Chondrocyte (in vitro differentiated cells): ENCODE measurements at regions not wholly inside any gene's neighbourhood (a gene's known extent, or its start where the extent isn't known, plus 50 kb on each side); places are given as distances from the start of the nearest gene placed in this dataset.
"Not testable (repeated sequence)": the region's sequence is repeated elsewhere in the genome, so short reads cannot be mapped to it uniquely, and the experiment has no call there.

Experiments used
- DNase-seq: peaks from one replicate; pipeline ENCODE4 v3.0.0; 2021; ENCODE audit warnings: mixed read lengths, low spot score
- H3K27ac Mint-ChIP-seq: one replicate; pipeline ENCODE4 v1.8.0; 2021; ENCODE audit warnings: mild to moderate bottlenecking, moderate library complexity, mixed read lengths; ENCODE audit not compliant: unreplicated experiment
- H3K27me3 Mint-ChIP-seq: 2 replicates; pipeline ENCODE4 v1.8.0; 2021; ENCODE audit warnings: low read depth, mixed read lengths
- H3K36me3 Mint-ChIP-seq: 2 replicates; pipeline ENCODE4 v1.8.0; 2021; ENCODE audit warnings: low read depth, mixed read lengths
- H3K4me1 Mint-ChIP-seq: 2 replicates; pipeline ENCODE4 v1.8.0; 2021; ENCODE audit warnings: low read depth, mild to moderate bottlenecking, mixed read lengths
- H3K4me3 Mint-ChIP-seq: one replicate; pipeline ENCODE4 v1.8.0; 2021; ENCODE audit warnings: mild to moderate bottlenecking, moderate library complexity, mixed read lengths; ENCODE audit not compliant: unreplicated experiment
- H3K9me3 Mint-ChIP-seq: 2 replicates; pipeline ENCODE4 v1.8.0; 2021; ENCODE audit warnings: low read depth, mixed read lengths

GRCh38 chr22:12815397-12816036 is 2712.5 kb upstream of the OR11H1 start:
- not testable (repeated sequence) for H3K9me3 Mint-ChIP-seq, H3K4me3 Mint-ChIP-seq, H3K27ac Mint-ChIP-seq, H3K36me3 Mint-ChIP-seq, H3K27me3 Mint-ChIP-seq, H3K4me1 Mint-ChIP-seq
- peak; percentile 37 for DNase-seq
